Cardiac muscle cell (in vitro differentiated cells and primary cell): ENCODE measurements at regions not wholly inside any gene's neighbourhood (a gene's known extent, or its start where the extent isn't known, plus 50 kb on each side); places are given as distances from the start of the nearest gene placed in this dataset.
A peak's percentile ranks its signal among the peaks of the same experiment; 100 is the strongest.

Experiments
- DNase-seq, 2 donors: peaks; one replicate each; pipeline versions ENCODE4 v3.0.0 to v3.0.0-alpha.2; 2010 to 2017; ENCODE audit warnings: low read depth in 1 of 2, low spot score in 1 of 2
- H3K27ac ChIP-seq: fragments of 200-600 bp; sonication (generic); 2 replicates; pipeline ENCODE4 v1.5.1; 2016
- H3K27me3 ChIP-seq: fragments of 200-600 bp; sonication (generic); 2 replicates; pipeline ENCODE4 v1.6.0; 2016; ENCODE audit warnings: control low read depth
- H3K36me3 ChIP-seq: fragments of 200-600 bp; sonication (generic); 2 replicates; pipeline ENCODE4 v1.5.1; 2016; ENCODE audit warnings: control low read depth
- H3K4me1 ChIP-seq: fragments of 200-600 bp; sonication (generic); 2 replicates; pipeline ENCODE4 v1.8.1; 2017; ENCODE audit warnings: low read depth, mild to moderate bottlenecking, mixed run types
- H3K4me3 ChIP-seq: fragments of 200-600 bp; sonication (generic); 2 replicates; pipeline ENCODE4 v1.5.1; 2016; ENCODE audit warnings: mild to moderate bottlenecking
- H3K9me3 ChIP-seq: fragments of 200-600 bp; sonication (generic); 2 replicates; pipeline ENCODE4 v1.5.1; 2017; ENCODE audit warnings: low read depth, mild to moderate bottlenecking, control low read depth
- CTCF ChIP-seq: IDR thresholded peaks from 2 replicates; pipeline ENCODE4 v1.5.1; 2012; ENCODE audit warnings: low read depth, mild to moderate bottlenecking, low read length

GRCh38 chr1:56045477-56045876 is 533.9 kb downstream of the PLPP3 start:
- no peak overlapping the region for H3K27ac ChIP-seq
- TF ChIP-seq CTCF, result no peak
- no peaks in the 10 kb centered on the region for H3K9me3 ChIP-seq
- H3K36me3 ChIP-seq, result no peaks in the 10 kb centered on the region
- H3K4me1 ChIP-seq, result no peaks in the 10 kb centered on the region
- no peak overlapping the region for H3K4me3 ChIP-seq
- H3K27me3 ChIP-seq, result no peaks in the 10 kb centered on the region
- DNase-seq, result peak in 1 of 2 donors; percentile 8

- Histone ChIP-seq H3K27me3 (no peaks in the 10 kb centered on the region), H3K4me3 (no peak overlapping the region), H3K4me1 (no peaks in the 10 kb centered on the region), H3K9me3 (no peaks in the 10 kb centered on the region), H3K27ac (no peak overlapping the region), H3K36me3 (no peaks in the 10 kb centered on the region)
- no peak for TF ChIP-seq CTCF
- no peak for DNase-seq
Observed at GRCh38 chr1:56045062-56045461, 534.3 kb downstream of the PLPP3 start.

- Histone ChIP-seq H3K27ac (no peak overlapping the region), H3K4me1 (no peaks in the 10 kb centered on the region), H3K4me3 (no peak overlapping the region), H3K36me3 (no peaks in the 10 kb centered on the region), H3K9me3 (no peaks in the 10 kb centered on the region), H3K27me3 (no peaks in the 10 kb centered on the region)
- no peak for TF ChIP-seq CTCF
- DNase-seq, result no peak
Observed at GRCh38 chr1:56036479-56036878, 542.9 kb downstream of the PLPP3 start.

GRCh38 chr1:56034847-56035481 is 544.4 kb downstream of the PLPP3 start:
- H3K36me3 ChIP-seq, result no peaks in the 10 kb centered on the region
- TF ChIP-seq CTCF, result no peak
- no peak overlapping the region for H3K27ac ChIP-seq
- H3K4me1 ChIP-seq, result no peaks in the 10 kb centered on the region
- no peak overlapping the region for H3K4me3 ChIP-seq
- no peaks in the 10 kb centered on the region for H3K9me3 ChIP-seq
- DNase-seq, result peak in 1 of 2 donors; percentile 46
- H3K27me3 ChIP-seq, result no peaks in the 10 kb centered on the region

- H3K9me3 ChIP-seq, result no peaks in the 10 kb centered on the region
- no peak overlapping the region for H3K27ac ChIP-seq
- H3K4me1 ChIP-seq, result peaks cover 5% of the 10 kb centered on the region
- DNase-seq, result peak in 1 of 2 donors; percentile 64
- no peak overlapping the region for H3K4me3 ChIP-seq
- H3K27me3 ChIP-seq, result no peaks in the 10 kb centered on the region
- H3K36me3 ChIP-seq, result no peaks in the 10 kb centered on the region
- TF ChIP-seq CTCF, result no peak
Observed at GRCh38 chr1:56034222-56034621, 545.1 kb downstream of the PLPP3 start.
